ENCODE measurements at regions not wholly inside any gene's neighbourhood (a gene's known extent, or its start where the extent isn't known, plus 50 kb on each side); places are given as distances from the start of the nearest gene placed in this dataset.

- TF ChIP-seq CTCF (IDR thresholded peaks at IDR 0.05), result no peak
These were observed 636.6 kb downstream of the FLRT2 start for GRCh38 chr14:86166541-86166940.

DNA sequence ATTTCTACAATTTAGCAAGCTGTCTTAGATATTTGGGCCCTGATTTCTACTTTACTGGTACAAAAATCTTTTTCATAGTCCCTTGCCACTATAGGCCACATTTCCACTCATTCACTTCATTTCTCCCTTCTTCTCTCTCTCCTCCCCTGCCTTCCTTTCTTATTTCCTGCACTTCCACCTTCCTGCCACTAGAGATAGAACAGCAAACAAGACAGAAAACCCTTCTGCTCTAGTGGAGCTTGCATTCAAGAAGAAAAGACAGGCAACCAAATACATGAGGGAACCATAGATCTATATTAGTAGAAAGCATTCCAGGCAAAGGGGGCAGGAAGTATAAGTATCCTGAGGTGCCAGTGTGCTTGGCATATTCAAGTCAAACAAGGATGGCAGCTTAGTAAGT, 623.5 kb downstream of the FLRT2 start:
- TF ChIP-seq CTCF (IDR thresholded peaks at IDR 0.05), result peak; percentile 32; the same call in 1 of the 2 replicates

DNA sequence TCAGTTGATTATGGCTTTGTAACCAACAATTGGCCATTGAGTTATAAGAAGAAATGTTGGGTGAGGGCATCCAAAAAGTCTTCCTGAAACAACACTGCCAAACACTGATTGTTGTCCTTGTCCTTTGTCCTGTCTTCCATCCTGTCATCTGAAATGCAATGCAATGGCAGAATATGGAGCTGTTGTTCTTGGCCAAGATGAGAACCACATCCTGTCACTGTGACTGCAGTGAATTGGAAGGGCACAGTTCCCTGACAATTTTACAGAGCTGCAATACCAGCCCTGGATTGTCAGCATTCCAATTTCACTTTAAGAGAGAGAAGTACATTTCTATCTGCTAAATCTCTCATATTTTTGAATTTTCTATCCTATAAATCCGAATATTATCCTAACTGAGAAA, 613.3 kb downstream of the FLRT2 start:
- TF ChIP-seq CTCF (IDR thresholded peaks at IDR 0.05), result no peak

- no peak for TF ChIP-seq CTCF (IDR thresholded peaks at IDR 0.05)
These were observed 612.0 kb downstream of the FLRT2 start for GRCh38 chr14:86141966-86142365.

GRCh38 chr14:86129426-86129825, 599.5 kb downstream of the FLRT2 start:
- TF ChIP-seq CTCF (IDR thresholded peaks at IDR 0.05), result no peak

DNA sequence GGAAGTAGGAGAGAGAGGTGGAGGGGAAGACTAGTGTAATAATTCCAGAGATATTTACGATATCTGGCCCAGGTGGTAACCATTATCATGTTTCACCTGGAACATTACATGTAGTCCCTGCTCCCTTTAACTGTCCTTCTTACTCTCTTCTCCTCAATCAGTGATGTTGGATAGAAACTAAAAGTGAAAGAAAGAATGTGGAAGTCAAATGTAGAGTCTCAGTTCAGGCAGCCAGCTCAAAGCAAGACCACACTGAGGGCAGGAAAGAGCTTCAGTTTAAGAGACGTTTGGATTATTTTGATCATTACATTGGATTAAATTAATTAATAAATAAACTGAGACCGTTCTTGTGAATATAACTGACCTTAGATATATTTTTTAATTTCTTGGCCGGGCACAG, 594.4 kb downstream of the FLRT2 start:
- TF ChIP-seq CTCF (IDR thresholded peaks at IDR 0.05), result no peak

GRCh38 chr14:86115972-86116371, 586.0 kb downstream of the FLRT2 start:
- no peak for TF ChIP-seq CTCF (IDR thresholded peaks at IDR 0.05)

GRCh38 chr14:86104691-86105265, 574.8 kb downstream of the FLRT2 start:
- TF ChIP-seq CTCF (IDR thresholded peaks at IDR 0.05), result no peak

Measured in LNCAP (cell line).